Fibroblast of villous mesenchyme (primary cell): ENCODE measurements at regions not wholly inside any gene's neighbourhood (a gene's known extent, or its start where the extent isn't known, plus 50 kb on each side); places are given as distances from the start of the nearest gene placed in this dataset.

Source experiments
- DNase-seq: peaks from one replicate; pipeline ENCODE4 v3.0.0-alpha.2; 2010; ENCODE audit warnings: low read depth
- H3K4me3 ChIP-seq: 2 replicates; pipeline ENCODE4 v1.5.1; 2011; ENCODE audit warnings: low read depth, mild to moderate bottlenecking, low read length
- TF ChIP-seq, protein P1 (sequence below): IDR thresholded peaks from 2 replicates; pipeline ENCODE4 v1.5.1; 2012; ENCODE audit warnings: low read depth, mild to moderate bottlenecking, low read length; ENCODE audit not compliant: insufficient read depth

DNA sequence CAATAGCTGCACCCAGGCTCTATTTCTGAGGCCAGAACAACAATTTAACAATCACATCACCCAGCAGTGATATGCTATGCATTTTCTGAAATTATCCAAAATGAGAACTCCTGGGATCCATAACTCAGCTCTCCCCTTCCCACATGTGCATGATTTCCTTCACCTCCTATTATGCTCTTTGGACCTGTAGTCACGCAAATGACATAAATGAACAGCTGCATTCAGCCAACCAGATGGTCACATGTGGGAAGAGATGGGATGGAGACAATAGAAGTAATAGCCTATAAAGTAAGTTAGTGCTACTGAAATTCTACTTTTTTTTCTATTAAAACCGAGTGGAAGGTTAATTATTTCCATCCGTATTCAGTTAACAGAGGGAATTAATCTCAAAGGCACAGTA, 662.1 kb upstream of the ID4 start:
- no peak overlapping the region for H3K4me3 ChIP-seq
- TF ChIP-seq, protein P1, sequence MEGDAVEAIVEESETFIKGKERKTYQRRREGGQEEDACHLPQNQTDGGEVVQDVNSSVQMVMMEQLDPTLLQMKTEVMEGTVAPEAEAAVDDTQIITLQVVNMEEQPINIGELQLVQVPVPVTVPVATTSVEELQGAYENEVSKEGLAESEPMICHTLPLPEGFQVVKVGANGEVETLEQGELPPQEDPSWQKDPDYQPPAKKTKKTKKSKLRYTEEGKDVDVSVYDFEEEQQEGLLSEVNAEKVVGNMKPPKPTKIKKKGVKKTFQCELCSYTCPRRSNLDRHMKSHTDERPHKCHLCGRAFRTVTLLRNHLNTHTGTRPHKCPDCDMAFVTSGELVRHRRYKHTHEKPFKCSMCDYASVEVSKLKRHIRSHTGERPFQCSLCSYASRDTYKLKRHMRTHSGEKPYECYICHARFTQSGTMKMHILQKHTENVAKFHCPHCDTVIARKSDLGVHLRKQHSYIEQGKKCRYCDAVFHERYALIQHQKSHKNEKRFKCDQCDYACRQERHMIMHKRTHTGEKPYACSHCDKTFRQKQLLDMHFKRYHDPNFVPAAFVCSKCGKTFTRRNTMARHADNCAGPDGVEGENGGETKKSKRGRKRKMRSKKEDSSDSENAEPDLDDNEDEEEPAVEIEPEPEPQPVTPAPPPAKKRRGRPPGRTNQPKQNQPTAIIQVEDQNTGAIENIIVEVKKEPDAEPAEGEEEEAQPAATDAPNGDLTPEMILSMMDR: no peak
- DNase-seq: no peak

DNA sequence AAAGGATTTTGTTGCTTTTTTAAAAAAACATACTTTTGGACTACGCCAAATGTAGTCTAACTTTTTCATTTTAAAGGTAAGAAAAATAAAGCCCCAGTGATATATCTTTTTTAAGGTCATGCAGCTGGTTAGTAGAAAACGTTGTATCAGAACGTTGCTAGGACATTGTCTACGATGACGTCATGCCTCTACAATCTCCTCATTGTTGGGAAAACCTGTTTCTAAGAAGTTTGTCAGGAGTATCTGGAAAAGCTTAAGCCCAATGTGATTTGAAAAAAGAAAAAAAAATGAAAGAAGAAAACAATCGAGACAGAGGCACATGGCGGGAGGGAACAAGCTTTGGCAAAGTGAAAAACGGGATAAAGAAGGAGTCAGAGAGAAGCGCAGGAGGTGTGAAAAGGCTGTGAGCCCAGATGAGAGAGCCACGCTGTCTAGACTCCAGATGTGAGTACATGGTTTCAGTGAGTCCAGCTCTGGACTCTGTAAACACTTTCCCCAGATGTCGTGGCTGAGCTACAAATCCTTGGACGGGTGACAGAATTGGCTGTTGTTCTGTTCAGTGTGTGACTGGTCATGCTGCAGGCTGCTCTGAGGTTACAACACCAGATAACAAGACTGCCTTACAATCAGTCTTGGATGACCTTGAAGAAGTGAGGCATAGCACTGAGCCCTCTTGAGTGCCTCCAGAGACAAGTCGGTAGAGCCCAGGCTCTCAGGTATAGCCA, 656.7 kb upstream of the ID4 start:
- no peak overlapping the region for H3K4me3 ChIP-seq
- TF ChIP-seq, protein P1: no peak
- peak; percentile 38 for DNase-seq

DNA sequence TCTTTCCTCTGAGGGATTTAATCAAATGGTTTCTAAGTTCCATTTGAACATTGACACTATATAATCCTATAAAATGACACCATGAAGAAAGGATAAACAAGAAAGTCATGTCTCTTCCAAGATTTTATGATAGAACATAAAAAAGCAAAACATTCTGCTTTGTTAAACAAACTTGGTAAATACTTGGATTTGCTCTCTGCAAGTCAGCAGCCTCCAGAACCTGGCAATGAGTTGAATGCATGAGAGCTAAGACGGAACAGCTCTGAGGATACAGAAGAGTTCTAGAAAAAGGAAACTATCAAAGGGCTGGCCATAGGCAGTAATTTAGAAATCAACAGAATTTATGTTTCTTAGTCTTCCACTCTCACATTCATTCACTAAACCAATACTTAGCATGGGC, 656.0 kb upstream of the ID4 start:
- TF ChIP-seq, protein P1: no peak
- DNase-seq: peak; percentile 4
- no peak overlapping the region for H3K4me3 ChIP-seq

DNA sequence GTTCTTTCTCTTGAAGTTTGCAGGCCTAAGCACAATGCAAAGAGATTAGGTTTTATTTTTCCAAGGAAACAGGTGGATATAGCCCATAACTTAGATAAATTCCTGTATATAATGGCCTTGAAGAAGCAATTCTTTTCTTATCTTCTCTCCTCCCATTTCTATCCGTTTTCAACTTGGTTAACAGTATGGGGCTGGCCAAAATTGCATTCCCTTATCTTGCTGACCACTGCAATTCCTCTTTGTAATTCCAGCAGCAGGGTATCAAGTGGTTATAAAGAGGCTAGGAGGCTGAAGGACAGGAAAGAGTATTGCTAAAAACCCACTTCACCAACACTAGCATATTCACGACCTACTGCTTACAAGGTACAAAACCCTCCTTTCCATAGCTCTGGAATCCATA, 643.5 kb upstream of the ID4 start:
- TF ChIP-seq, protein P1: no peak
- H3K4me3 ChIP-seq: no peak overlapping the region
- DNase-seq: no peak

DNA sequence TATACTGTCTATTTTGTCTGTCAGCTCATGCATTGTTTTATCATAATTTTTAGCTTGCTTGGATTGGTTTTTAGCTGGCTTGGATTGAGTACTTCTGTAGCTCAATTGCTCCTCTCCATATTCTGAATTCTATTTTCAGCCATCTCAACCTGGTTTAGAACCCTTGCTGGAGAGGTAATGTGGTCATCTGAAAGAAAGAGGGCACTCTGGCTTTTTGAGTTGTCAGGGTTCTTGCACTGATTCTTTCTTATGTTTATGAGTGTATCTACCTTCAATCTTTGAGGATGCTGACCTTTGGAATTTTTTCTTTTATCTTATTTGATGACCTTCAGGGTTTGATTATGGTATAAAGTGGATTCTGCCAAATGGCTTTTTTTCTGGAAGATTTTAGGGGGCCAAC, 632.7 kb upstream of the ID4 start:
- DNase-seq: no peak
- TF ChIP-seq, protein P1: peak; percentile 11
- no peak overlapping the region for H3K4me3 ChIP-seq

DNA sequence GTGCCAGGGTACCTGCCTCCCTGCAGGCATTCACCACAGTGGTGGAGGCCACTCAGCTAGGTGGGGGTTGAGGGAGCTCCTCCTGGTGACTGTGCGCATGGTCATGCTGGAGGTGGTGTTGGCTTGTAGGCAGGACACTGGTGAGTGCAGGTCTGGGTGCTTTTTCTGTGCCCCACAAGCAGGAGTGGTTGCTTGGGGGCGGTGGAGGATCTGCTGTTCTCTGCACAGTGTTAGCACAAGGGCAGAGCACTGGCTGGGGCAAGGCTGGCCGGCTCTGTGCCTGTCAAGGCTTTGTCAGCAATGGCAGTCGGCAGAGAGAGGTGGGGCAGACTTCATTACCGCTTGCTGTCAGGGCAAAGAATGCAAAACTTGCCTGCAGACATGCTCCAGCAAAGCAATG, 632.1 kb upstream of the ID4 start:
- H3K4me3 ChIP-seq: no peak overlapping the region
- no peak for DNase-seq
- TF ChIP-seq, protein P1: no peak

DNA sequence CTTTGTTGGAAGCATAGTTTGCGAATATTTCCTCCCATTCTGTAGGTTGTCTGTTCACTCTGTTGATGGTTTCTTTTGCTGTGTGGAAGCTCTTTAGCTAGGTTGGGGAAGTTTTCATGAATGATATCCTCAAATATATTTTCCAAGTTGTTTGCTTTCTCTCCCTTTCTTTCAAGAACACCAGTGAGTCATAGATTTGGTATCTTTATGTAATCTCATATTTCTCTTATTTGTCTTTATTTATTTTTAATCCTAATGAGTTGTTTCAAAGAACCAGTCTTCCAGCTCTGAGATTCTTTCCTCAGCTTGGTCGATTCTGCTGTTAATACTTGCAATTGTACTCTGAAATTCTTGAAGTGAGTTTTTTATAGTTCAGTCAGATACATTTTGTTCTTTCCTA, 628.0 kb upstream of the ID4 start:
- H3K4me3 ChIP-seq: no peak overlapping the region
- DNase-seq: peak; percentile 1
- TF ChIP-seq, protein P1: no peak
